ENCODE measurements at regions not wholly inside any gene's neighbourhood (a gene's known extent, or its start where the extent isn't known, plus 50 kb on each side); places are given as distances from the start of the nearest gene placed in this dataset.

GRCh38 chr3:6448011-6448410, 412.9 kb upstream of the GRM7 start:
- TF ChIP-seq CTCF (IDR thresholded peaks at IDR 0.05; ENCODE audit: unreplicated experiment): no peak
- Mint-ChIP-seq H3K9me3 (ENCODE audit: low read depth, unreplicated experiment) (peaks cover 20% of the 10 kb centered on the region), H3K4me1 (ENCODE audit: low read depth, unreplicated experiment) (no peaks in the 10 kb centered on the region), H3K27ac (ENCODE audit: unreplicated experiment) (no peak overlapping the region), H3K27me3 (ENCODE audit: unreplicated experiment) (no peaks in the 10 kb centered on the region), H3K36me3 (ENCODE audit: insufficient read depth, unreplicated experiment) (no peaks in the 10 kb centered on the region), H3K4me3 (ENCODE audit: low read depth, unreplicated experiment) (no peak overlapping the region)
- intact Hi-C loops (cut with micrococcal nuclease; ENCODE audit: unreplicated experiment): no loop called here
- no peak for DNase-seq
- no TSS peak for BruUV-seq (replicated peaks)
- CTCF ChIA-PET: no interaction called here

- BruUV-seq (replicated peaks): no TSS peak
- no peaks in the 10 kb centered on the region for H3K27me3 Mint-ChIP-seq (ENCODE audit: unreplicated experiment)
- H3K36me3 Mint-ChIP-seq (ENCODE audit: insufficient read depth, unreplicated experiment): no peaks in the 10 kb centered on the region
- peaks cover 17% of the 10 kb centered on the region for H3K9me3 Mint-ChIP-seq (ENCODE audit: low read depth, unreplicated experiment)
- no peak overlapping the region for H3K27ac Mint-ChIP-seq (ENCODE audit: unreplicated experiment)
- H3K4me1 Mint-ChIP-seq (ENCODE audit: low read depth, unreplicated experiment): no peaks in the 10 kb centered on the region
- TF ChIP-seq CTCF (IDR thresholded peaks at IDR 0.05; ENCODE audit: unreplicated experiment): no peak
- CTCF ChIA-PET: no interaction called here
- no peak for DNase-seq
- intact Hi-C loops (cut with micrococcal nuclease; ENCODE audit: unreplicated experiment): no loop called here
- H3K4me3 Mint-ChIP-seq (ENCODE audit: low read depth, unreplicated experiment): no peak overlapping the region
These were observed 411.8 kb upstream of the GRM7 start for GRCh38 chr3:6449099-6449498.

DNA sequence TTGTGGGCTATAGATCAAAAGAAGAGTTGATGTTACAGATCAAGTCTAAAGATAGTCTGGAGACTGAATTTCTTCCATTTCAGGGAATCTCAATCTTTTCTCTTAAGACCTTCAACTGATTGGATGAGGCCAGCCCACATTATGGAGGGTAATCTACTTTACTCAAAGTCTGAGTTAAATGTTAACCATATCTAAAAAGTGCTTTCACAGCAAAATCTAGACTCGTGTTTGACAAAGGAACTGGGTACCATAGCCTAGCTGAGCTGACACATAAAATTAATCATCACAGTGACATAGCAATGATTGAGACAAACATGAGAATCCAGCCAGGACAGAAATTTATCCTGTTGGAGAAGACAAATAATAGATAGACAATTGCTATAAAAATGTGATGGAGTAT, 407.9 kb upstream of the GRM7 start:
- TF ChIP-seq CTCF (IDR thresholded peaks at IDR 0.05; ENCODE audit: unreplicated experiment): no peak
- no peak for DNase-seq
- H3K4me1 Mint-ChIP-seq (ENCODE audit: low read depth, unreplicated experiment): no peaks in the 10 kb centered on the region
- H3K9me3 Mint-ChIP-seq (ENCODE audit: low read depth, unreplicated experiment): peaks cover 4% of the 10 kb centered on the region
- H3K27me3 Mint-ChIP-seq (ENCODE audit: unreplicated experiment): no peaks in the 10 kb centered on the region
- no peak overlapping the region for H3K27ac Mint-ChIP-seq (ENCODE audit: unreplicated experiment)
- CTCF ChIA-PET: no interaction called here
- H3K4me3 Mint-ChIP-seq (ENCODE audit: low read depth, unreplicated experiment): no peak overlapping the region
- H3K36me3 Mint-ChIP-seq (ENCODE audit: insufficient read depth, unreplicated experiment): no peaks in the 10 kb centered on the region
- no TSS peak for BruUV-seq (replicated peaks)
- intact Hi-C loops (cut with micrococcal nuclease; ENCODE audit: unreplicated experiment): no loop called here

DNA sequence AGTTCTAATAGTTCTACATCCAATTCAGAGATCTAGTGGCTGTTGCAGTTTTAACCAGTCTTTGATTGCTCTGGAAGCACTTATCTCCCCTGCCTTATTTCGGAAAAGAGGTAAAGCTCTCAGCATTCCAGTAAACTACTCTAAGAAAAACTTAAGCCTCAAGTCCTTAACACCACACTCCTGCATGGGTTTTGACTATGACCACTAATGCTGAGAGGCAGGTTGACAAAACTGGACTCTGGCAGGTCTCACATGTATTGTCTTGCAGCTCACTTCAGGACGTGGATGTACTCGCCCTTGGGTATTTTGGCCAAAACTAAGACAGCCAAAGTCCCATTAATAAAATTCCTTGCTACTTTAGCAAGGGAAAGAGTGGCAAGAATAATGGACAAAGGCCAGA, 405.9 kb upstream of the GRM7 start:
- Mint-ChIP-seq H3K27me3 (ENCODE audit: unreplicated experiment) (no peaks in the 10 kb centered on the region), H3K9me3 (ENCODE audit: low read depth, unreplicated experiment) (peaks cover 7% of the 10 kb centered on the region), H3K27ac (ENCODE audit: unreplicated experiment) (no peak overlapping the region), H3K4me3 (ENCODE audit: low read depth, unreplicated experiment) (no peak overlapping the region), H3K4me1 (ENCODE audit: low read depth, unreplicated experiment) (no peaks in the 10 kb centered on the region), H3K36me3 (ENCODE audit: insufficient read depth, unreplicated experiment) (no peaks in the 10 kb centered on the region)
- DNase-seq: no peak
- intact Hi-C loops (cut with micrococcal nuclease; ENCODE audit: unreplicated experiment): no loop called here
- CTCF ChIA-PET: interaction anchor here (0.7 kb wide), 1 partner anchor 1666 kb away, joined by 6 read pairs; no protein-coding TSS in a partner anchor
- BruUV-seq (replicated peaks): no TSS peak
- no peak for TF ChIP-seq CTCF (IDR thresholded peaks at IDR 0.05; ENCODE audit: unreplicated experiment)

GRCh38 chr3:6467186-6467585, 393.7 kb upstream of the GRM7 start:
- BruUV-seq (replicated peaks): no TSS peak
- no peaks in the 10 kb centered on the region for H3K27me3 Mint-ChIP-seq (ENCODE audit: unreplicated experiment)
- intact Hi-C loops (cut with micrococcal nuclease; ENCODE audit: unreplicated experiment): no loop called here
- no peak overlapping the region for H3K27ac Mint-ChIP-seq (ENCODE audit: unreplicated experiment)
- H3K4me1 Mint-ChIP-seq (ENCODE audit: low read depth, unreplicated experiment): no peaks in the 10 kb centered on the region
- peaks cover 12% of the 10 kb centered on the region for H3K9me3 Mint-ChIP-seq (ENCODE audit: low read depth, unreplicated experiment)
- no peaks in the 10 kb centered on the region for H3K36me3 Mint-ChIP-seq (ENCODE audit: insufficient read depth, unreplicated experiment)
- no peak for TF ChIP-seq CTCF (IDR thresholded peaks at IDR 0.05; ENCODE audit: unreplicated experiment)
- no peak overlapping the region for H3K4me3 Mint-ChIP-seq (ENCODE audit: low read depth, unreplicated experiment)
- CTCF ChIA-PET: no interaction called here
- DNase-seq: no peak

All from Calu3 (cell line).